ENCODE measurements at regions not wholly inside any gene's neighbourhood (a gene's known extent, or its start where the extent isn't known, plus 50 kb on each side); places are given as distances from the start of the nearest gene placed in this dataset.

DNA sequence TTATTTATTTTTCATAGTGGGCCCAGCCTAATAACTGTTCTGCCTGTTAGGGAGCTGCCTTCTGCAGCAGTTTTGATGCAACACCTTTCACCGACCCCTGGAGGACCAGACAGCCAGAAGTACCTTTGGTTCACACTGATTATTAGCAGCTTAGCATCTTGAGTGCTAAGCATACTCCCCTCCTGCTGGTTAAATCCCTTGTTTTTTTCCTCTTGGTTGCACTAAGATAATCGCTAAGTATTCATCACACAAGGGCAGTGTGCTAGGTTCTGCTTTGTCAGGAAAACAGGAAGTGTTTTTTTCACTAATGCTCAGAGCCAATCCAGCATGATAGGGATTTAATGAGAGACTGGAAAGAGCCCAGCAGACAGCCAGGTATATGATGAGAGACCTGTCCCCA lies 437.0 kb downstream of the FUT8 start:
- TF ChIP-seq, protein P1, sequence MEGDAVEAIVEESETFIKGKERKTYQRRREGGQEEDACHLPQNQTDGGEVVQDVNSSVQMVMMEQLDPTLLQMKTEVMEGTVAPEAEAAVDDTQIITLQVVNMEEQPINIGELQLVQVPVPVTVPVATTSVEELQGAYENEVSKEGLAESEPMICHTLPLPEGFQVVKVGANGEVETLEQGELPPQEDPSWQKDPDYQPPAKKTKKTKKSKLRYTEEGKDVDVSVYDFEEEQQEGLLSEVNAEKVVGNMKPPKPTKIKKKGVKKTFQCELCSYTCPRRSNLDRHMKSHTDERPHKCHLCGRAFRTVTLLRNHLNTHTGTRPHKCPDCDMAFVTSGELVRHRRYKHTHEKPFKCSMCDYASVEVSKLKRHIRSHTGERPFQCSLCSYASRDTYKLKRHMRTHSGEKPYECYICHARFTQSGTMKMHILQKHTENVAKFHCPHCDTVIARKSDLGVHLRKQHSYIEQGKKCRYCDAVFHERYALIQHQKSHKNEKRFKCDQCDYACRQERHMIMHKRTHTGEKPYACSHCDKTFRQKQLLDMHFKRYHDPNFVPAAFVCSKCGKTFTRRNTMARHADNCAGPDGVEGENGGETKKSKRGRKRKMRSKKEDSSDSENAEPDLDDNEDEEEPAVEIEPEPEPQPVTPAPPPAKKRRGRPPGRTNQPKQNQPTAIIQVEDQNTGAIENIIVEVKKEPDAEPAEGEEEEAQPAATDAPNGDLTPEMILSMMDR (conservative IDR thresholded peaks at IDR 0.05; ENCODE audit: low read depth, low read length) = no peak
- no peak for TF ChIP-seq EZH2 (IDR thresholded peaks at IDR 0.05; ENCODE audit: borderline replicate concordance, low read depth, low read length, poor library complexity, severe bottlenecking)
